WTC11 (cell line): ENCODE measurements at regions not wholly inside any gene's neighbourhood (a gene's known extent, or its start where the extent isn't known, plus 50 kb on each side); places are given as distances from the start of the nearest gene placed in this dataset.

Experiments
- CREM ChIP-seq: sonication (generic); formaldehyde crosslinking; IDR thresholded peaks from 2 replicates; pipeline ENCODE4 v1.8.1; 2022; ENCODE audit warnings: mild to moderate bottlenecking, missing genetic modification reagents, moderate library complexity
- GABPB1 ChIP-seq: sonication (generic); formaldehyde crosslinking; IDR thresholded peaks from 2 replicates; pipeline ENCODE4 v1.8.1; 2023; ENCODE audit warnings: mild to moderate bottlenecking, missing genetic modification reagents
- NR3C1 ChIP-seq: sonication (generic); formaldehyde crosslinking; conservative IDR thresholded peaks from 2 replicates; pipeline ENCODE4 v1.8.1; 2023; ENCODE audit warnings: low read depth, mild to moderate bottlenecking, missing genetic modification reagents
- ZNF121 ChIP-seq: sonication (generic); formaldehyde crosslinking; IDR thresholded peaks from 2 replicates; pipeline ENCODE4 v1.8.0; 2023; ENCODE audit warnings: missing genetic modification reagents
- ZNF317 ChIP-seq: sonication (generic); formaldehyde crosslinking; IDR thresholded peaks from 2 replicates; pipeline ENCODE4 v1.8.1; 2023; ENCODE audit warnings: low read depth, mild to moderate bottlenecking, moderate library complexity, missing genetic modification reagents, borderline replicate concordance
- TF ChIP-seq, protein P1 (sequence below): fragments of 200-600 bp; IDR thresholded peaks from 2 replicates; pipeline ENCODE4 v1.8.0; 2022; ENCODE audit warnings: antibody characterized with exemption
- TF ChIP-seq, protein P2 (sequence below): sonication (generic); formaldehyde crosslinking; IDR thresholded peaks from 2 replicates; pipeline ENCODE4 v1.8.1; 2023; ENCODE audit warnings: mild to moderate bottlenecking, missing genetic modification reagents, borderline replicate concordance
- TF ChIP-seq, protein P3 (sequence below): sonication (generic); formaldehyde crosslinking; IDR thresholded peaks from 2 replicates; pipeline ENCODE4 v1.8.1; 2022; ENCODE audit warnings: low read depth, missing genetic modification reagents, borderline replicate concordance
- TF ChIP-seq, protein P4 (sequence below): sonication (generic); formaldehyde crosslinking; IDR thresholded peaks from 2 replicates; pipeline ENCODE4 v1.8.0; 2023; ENCODE audit warnings: missing genetic modification reagents

DNA sequence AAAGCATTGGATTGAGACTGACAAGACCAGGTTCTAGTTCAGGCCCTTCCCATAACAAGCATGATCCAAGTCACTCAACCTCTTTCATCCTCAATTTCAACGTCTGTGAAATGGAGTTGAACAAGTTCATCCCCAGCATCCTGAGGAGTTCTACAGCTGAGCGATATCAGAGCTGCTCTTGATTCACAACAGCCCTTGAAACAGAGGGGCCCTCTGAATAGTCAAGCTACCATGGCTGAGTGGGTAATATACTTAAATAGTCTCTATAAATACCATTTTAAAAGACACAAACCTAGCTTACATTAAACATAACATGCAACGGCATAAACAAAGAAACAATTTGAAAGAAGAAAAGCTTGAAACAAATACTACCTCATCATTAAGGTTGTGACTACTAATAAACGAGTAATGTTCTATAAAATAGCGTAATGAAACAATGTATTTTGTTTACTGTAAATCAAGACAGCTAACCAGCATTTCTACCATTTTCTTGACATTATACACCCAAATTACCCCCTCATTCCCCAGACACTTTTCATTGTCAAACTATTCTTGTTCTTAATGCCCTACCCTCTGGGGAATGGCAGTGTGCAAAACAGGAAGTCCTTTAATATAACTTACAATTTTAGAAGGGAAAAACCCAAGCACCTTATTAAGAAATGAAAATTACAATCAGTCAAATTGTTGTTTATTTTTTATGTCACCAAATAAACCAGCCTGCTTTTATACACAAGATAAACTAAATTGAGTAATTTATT lies 202.3 kb downstream of the PARM1 start:
- TF ChIP-seq, protein P1, sequence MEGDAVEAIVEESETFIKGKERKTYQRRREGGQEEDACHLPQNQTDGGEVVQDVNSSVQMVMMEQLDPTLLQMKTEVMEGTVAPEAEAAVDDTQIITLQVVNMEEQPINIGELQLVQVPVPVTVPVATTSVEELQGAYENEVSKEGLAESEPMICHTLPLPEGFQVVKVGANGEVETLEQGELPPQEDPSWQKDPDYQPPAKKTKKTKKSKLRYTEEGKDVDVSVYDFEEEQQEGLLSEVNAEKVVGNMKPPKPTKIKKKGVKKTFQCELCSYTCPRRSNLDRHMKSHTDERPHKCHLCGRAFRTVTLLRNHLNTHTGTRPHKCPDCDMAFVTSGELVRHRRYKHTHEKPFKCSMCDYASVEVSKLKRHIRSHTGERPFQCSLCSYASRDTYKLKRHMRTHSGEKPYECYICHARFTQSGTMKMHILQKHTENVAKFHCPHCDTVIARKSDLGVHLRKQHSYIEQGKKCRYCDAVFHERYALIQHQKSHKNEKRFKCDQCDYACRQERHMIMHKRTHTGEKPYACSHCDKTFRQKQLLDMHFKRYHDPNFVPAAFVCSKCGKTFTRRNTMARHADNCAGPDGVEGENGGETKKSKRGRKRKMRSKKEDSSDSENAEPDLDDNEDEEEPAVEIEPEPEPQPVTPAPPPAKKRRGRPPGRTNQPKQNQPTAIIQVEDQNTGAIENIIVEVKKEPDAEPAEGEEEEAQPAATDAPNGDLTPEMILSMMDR: no peak
- TF ChIP-seq, protein P2, sequence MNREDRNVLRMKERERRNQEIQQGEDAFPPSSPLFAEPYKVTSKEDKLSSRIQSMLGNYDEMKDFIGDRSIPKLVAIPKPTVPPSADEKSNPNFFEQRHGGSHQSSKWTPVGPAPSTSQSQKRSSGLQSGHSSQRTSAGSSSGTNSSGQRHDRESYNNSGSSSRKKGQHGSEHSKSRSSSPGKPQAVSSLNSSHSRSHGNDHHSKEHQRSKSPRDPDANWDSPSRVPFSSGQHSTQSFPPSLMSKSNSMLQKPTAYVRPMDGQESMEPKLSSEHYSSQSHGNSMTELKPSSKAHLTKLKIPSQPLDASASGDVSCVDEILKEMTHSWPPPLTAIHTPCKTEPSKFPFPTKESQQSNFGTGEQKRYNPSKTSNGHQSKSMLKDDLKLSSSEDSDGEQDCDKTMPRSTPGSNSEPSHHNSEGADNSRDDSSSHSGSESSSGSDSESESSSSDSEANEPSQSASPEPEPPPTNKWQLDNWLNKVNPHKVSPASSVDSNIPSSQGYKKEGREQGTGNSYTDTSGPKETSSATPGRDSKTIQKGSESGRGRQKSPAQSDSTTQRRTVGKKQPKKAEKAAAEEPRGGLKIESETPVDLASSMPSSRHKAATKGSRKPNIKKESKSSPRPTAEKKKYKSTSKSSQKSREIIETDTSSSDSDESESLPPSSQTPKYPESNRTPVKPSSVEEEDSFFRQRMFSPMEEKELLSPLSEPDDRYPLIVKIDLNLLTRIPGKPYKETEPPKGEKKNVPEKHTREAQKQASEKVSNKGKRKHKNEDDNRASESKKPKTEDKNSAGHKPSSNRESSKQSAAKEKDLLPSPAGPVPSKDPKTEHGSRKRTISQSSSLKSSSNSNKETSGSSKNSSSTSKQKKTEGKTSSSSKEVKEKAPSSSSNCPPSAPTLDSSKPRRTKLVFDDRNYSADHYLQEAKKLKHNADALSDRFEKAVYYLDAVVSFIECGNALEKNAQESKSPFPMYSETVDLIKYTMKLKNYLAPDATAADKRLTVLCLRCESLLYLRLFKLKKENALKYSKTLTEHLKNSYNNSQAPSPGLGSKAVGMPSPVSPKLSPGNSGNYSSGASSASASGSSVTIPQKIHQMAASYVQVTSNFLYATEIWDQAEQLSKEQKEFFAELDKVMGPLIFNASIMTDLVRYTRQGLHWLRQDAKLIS (CRISPR knock-in tag): no peak
- TF ChIP-seq NR3C1 (CRISPR knock-in tag) (no peak), ZNF121 (CRISPR knock-in tag) (no peak), ZNF317 (no peak), CREM (no peak), GABPB1 (CRISPR knock-in tag) (no peak)
- TF ChIP-seq, protein P3, sequence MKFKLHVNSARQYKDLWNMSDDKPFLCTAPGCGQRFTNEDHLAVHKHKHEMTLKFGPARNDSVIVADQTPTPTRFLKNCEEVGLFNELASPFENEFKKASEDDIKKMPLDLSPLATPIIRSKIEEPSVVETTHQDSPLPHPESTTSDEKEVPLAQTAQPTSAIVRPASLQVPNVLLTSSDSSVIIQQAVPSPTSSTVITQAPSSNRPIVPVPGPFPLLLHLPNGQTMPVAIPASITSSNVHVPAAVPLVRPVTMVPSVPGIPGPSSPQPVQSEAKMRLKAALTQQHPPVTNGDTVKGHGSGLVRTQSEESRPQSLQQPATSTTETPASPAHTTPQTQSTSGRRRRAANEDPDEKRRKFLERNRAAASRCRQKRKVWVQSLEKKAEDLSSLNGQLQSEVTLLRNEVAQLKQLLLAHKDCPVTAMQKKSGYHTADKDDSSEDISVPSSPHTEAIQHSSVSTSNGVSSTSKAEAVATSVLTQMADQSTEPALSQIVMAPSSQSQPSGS (CRISPR knock-in tag): no peak
- TF ChIP-seq, protein P4, sequence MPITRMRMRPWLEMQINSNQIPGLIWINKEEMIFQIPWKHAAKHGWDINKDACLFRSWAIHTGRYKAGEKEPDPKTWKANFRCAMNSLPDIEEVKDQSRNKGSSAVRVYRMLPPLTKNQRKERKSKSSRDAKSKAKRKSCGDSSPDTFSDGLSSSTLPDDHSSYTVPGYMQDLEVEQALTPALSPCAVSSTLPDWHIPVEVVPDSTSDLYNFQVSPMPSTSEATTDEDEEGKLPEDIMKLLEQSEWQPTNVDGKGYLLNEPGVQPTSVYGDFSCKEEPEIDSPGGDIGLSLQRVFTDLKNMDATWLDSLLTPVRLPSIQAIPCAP (CRISPR knock-in tag): no peak
